Stimulated activated CD8-positive, alpha-beta memory T cell treated with anti-CD3 and anti-CD28 coated beads, Interleukin-12 subunit alpha, Interleukin-12 subunit beta, amount 100 ng/mL, for 4 hours (primary cell): ENCODE measurements at regions not wholly inside any gene's neighbourhood (a gene's known extent, or its start where the extent isn't known, plus 50 kb on each side); places are given as distances from the start of the nearest gene placed in this dataset.
"Not testable (repeated sequence)": the region's sequence is repeated elsewhere in the genome, so short reads cannot be mapped to it uniquely, and the experiment has no call there.

ENCODE experiments used
- DNase-seq: peaks from one replicate; pipeline ENCODE4 v3.0.0-alpha.2; 2020; ENCODE audit warnings: low read depth

DNA sequence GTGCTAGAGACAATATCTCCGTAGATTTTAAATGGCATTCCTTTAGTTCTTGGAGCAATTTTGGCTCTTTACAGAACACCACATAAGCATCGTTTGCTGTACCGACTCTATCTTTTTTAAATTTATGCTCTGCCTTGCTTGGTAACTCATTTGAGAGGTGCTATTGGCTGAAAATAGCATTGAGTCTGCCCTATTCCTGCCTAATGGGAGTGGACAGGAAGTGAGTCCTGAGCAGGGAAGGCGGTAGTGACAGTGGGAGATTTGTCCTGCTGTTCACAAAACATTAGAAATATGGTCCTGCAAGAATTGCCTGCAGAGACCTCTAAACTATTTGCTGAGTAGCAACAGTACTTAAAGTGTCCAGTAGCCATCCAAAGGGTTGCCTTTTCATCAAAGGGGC is 115.2 kb upstream of the IFNE start:
- no peak for DNase-seq

DNA sequence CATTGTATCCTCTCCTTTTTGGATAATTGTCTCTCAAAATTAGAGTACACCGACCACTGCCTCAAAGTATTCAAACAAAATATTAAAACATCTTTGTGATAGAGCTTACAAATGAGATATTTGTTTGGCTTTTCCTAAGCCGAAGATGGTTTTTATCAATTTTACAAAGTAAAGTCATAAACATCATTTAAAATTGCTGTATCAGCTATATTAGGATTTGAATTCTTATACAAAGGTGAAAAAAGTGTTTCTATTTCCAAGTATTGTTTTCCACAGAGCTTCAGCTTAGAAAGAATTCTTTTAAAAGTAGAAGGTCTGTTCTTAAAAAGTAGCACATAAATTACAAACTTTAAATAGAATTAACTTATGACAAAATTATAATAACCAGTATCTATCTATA is 116.6 kb upstream of the IFNE start:
- no peak for DNase-seq

DNA sequence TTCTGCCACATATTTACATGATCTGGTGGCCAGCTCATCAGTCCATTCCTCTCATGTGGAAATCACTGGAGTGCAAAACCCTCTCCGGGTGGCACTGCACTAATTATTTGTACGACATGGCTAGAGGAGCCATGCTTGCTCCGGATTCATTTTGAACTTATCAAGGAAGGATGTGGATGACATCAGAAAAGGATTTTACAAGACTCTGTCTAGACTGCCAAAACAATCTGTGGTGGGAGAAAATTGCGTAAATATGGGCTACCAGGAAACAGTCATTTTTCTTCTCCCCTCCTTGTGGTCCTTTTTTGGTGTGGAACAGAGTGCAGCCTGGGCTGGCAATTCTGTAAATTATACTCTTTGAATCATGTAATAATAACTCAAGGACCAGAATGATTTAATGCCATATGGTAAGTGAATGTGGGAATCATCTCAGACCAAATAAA is 123.4 kb upstream of the IFNE start:
- DNase-seq: no peak

DNA sequence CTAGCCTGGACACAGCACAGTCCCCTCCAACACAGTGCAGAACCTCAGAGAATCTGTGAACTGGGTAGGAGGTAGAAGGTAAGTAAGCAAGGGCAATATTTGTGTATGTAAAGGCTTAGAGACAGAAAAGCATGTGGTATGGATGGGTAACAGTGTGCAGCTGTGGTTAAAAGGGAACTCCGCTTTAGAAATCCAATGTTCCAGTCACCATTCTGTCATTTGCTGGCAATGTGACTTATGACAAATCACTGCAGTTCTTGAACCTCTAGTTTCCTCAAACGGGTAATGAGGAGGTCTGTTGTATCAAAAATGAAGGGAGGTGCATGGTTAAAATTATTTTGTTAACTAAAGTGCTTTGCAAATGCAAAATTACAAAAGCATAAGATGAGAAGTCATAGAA is 125.5 kb upstream of the IFNE start:
- DNase-seq: no peak

DNA sequence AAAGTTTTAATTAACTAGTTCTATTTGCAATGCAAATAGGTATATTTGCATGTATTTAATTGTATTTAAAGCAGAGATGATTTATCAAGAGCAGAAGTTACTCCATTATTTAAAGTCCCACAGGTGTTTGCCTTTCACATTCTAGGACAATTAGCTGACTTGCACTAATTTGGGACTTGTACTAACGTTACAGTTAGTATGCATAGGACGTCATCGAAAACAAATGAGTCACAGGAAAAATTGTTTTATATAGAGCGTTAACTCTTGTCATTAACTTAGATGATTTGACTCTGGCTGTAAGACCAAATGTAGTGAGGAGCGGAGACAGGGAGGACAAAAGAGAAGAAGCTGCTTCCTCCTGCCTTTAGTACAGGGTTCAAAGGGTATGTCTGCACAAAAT is 126.1 kb upstream of the IFNE start:
- DNase-seq: no peak

DNA sequence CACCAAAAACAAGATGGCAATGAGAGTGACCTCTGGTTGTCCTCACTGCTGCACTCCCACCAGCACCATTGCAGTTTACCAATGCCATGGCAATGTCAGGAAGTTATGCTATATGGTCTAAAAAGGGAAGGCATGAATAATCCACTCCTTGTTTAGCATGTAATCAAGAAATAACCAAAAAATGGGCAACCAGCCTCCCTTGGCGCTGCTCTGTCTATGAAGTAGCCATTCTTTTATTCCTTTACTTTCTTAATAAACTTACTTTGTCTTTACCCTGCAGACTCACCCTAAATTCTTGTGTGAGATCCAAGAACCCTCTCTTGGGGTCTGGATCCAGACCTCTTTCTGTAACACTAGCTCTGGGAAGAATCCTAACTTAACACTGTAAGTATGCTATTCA is 127.4 kb upstream of the IFNE start:
- DNase-seq: no peak

DNA sequence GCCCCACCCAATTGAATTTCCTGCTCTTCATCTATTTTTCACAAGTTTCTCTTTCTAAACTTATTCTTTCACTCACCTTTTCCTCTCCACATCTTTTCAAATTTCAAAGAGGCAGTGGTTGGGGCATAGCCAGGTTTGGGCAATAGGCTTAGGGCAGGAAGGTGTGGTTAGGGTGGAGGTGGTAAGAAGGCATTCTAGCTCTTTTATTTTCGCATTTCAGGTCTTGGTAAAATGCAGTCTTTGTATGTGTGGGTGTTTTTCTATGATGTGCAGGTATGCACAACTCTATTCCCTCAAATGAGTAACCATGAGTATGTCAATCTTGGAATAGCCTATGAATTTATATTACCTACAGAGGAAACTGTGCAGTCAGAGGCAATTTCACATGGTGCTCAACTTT is 129.8 kb upstream of the IFNE start:
- peak; percentile 7 for DNase-seq

DNA sequence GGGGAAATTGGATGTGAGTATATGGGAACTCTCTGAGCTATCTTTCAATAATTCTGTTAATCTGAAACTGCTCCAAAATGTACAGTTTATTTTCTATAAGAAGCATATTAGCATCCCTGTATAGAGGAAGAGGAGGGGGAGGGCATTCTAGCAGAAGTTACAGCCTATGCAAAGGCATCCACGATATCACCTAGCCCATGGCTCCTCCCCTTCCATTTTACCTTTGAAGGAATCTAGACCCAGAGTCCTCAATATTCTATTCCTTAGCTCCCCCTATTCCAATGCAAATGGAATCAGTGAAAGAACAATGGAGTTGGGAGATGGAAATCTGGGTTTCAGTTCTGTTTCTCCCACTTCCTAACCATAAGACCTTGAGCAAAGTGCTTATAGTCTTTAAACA is 132.9 kb upstream of the IFNE start:
- no peak for DNase-seq

DNA sequence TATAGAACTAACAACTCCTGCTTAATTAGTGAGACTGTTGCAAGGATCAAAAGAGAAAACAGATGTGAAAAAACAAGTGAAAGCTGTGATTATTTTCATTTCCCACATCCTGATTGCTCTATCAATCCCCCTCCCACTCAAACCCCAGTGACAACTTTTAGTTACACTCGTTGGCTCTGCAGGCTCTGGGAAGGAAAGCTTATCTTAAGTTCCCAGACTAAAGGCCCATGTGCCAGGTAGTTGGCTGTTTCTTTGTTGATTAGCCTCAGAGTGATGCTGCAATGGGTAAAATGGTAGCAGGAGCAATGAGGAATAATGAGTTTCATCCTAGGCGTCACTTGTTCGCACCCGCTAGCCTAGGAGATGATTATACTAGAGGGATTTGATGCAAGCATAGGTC is 133.3 kb upstream of the IFNE start:
- no peak for DNase-seq

DNA sequence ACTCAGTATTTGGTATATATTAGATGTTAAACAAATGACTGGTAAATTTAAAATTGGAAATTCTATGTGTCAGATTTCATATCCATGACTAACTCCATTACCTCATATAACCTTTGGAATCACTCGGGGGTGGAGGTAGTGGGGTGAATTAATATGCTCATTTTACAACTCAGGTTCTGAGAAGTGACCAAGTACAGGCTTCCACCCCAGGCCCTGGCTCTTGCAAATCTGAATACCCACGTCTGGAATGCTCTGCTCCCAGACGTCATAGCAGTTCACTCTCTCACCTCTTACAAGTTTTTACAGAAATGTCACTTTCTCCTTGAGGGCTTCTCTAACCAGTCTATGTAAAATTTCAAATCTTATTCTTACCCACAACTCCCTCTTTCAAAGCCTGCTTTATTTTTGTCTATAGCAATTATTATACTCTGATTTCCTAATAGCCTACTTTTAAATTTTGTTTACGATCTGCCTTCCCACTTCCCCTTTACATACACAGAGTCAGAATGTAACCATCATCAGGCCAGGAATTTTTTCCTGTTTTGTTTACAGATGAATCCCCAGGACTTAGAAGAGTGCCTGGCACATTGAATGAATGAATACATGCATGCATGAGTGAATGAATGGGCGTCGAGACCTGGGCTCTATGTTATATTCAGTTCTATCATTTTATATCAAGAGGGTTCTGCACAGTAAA is 134.1 kb upstream of the IFNE start:
- no peak for DNase-seq

DNA sequence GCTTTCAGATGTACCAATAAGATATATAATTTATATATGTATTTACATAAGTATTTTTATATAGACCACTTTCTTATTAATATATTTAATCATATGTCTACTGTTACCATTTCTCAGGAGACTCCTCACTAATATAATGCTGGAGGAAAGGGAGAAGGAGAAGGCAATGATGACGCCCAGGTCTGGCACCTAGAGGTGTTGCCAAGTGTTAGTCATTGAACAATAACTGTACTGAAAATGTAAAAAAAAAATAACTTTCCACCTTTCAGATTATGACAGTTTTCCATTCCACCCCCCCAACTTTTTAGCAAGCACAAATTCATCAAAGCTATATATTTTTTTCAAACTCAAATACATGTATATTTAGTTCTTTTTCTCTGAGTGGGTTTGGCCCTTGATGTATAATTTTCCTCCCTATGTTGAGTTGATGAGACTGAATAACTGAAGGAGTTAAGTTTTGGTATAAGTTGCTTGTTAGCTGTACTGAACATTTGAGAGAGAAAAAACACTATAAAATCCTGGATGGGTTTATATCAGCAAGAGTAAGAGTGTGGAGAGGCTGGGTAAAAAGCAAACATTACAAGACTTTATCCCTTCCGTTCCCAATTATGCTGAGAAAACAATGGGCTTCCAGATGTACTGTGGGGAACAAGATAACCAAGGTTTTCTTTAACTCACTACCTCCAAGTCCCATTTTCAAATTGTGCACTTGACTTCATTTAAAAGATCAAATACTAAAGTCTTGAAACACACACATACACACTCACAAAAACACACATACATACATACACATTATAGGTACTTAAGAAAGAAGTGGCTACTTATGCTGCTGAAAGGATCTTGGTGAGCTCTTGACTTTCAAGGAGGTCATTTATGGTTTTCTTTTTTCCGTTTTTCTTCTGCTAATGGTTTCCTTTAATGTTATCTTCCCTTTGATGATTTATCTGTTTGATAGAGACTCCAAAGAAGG is 142.8 kb upstream of the IFNE start:
- DNase-seq: no peak

DNA sequence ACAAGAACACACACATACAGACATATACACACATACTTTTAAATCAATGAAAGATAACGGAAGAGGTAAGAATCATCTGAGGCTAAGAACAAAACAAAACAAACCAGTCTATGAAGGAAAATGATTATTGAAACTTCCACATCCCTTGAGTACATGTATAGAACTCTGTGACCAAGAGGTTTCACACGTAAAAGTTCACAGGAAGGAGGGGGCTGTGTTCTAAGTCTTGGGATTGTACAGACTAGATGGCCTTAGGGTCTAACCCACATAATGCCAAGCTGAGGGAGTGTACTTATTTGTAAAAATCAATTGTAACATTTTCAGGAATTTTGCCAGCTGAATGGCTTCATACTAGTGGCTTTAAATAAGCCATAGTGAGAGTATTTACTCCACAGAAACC is 144.4 kb upstream of the IFNE start:
- no peak for DNase-seq

DNA sequence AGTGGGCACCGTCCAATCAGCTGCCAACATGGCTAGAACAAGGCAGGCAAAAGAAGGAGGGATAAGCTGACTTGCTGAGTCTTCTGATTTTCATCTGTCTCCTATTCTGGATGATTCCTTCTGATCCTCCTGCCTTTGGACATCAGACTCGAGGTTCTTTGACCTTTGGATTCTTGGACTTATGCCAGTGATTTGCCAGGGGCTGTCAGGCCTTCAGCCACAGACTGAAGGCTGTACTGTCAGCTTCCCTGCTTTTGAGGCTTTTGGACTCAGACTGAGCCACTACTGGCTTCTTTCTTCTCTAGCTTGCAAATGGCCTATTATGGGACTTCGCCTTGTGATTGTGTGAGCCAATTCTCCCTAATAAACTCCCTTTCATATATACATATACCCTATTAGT is 146.8 kb upstream of the IFNE start:
- not testable (repeated sequence) for DNase-seq

DNA sequence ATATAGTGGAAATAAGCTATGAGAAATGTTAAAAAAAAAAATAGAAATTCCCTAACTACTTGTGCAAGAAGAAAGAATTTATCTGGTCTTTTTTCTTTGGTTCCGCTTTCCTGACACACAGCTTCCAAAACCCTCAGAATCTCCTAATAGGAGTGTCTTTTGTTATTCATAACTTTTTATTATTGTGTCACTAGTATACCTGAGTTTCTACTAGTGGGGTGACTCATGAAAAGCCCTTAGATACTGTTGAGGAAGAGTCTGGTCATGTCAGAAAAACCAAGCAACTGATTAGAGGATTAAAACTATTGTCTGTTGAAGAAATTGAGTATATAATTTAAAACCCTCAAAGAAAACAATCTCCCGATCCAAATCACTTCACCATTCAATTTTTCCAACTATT is 152.8 kb upstream of the IFNE start:
- DNase-seq: no peak

DNA sequence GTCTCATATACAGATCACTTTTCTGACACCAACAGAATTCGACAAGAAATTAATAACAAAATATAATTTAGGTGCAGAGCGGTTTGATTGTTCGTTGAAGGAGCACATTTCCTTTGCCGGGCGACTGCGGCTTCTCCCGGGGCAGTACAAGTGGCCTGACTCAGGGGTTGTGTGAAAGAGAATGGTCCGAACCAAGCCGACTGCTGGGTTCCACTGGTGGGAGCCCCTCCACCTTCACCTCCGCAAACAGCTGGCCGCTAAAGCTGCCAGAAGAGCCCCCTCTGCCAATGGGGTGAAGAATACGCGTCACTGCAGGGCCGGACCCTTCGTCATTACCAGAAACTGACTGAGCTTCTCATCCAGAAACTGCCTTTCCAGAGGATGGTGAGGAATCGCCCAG is 156.0 kb upstream of the IFNE start:
- DNase-seq: no peak

DNA sequence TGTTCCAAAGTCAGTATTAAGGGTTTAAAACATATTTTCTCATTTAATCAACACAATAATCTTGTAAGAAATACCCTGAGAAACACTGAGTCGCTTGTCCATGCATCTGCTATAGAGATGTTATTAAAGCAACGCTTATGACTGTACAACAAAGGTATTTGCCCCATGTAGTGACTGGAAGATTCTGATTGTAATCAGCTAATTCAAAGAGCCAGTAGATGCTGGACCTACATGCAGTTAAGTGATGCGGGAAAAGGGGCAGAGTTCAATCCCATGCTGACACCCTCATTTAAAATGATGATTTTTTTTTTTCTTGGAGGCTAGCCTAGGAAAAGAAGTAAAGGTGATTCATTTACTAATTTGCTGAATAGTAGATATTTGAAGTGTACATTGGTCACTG is 149.3 kb upstream of the MTAP start:
- DNase-seq: no peak

DNA sequence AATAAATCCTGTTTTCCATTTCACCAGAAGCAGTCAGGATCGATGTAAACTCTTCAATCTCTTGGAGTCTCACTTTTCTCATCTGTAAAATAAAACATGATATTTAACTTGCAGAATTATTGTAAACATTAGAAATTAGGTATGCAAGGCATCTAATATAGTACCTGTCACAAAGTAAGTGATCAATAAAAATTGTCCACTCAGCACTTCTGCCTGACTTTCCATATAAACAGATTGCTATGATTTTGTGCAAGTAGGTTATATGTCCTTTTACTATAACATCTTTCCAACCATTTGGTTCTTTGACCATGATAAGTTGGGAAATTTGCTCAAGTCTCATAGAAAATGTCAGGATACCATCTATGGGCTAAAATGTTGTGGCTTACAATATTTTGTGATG is 148.8 kb upstream of the MTAP start:
- no peak for DNase-seq

DNA sequence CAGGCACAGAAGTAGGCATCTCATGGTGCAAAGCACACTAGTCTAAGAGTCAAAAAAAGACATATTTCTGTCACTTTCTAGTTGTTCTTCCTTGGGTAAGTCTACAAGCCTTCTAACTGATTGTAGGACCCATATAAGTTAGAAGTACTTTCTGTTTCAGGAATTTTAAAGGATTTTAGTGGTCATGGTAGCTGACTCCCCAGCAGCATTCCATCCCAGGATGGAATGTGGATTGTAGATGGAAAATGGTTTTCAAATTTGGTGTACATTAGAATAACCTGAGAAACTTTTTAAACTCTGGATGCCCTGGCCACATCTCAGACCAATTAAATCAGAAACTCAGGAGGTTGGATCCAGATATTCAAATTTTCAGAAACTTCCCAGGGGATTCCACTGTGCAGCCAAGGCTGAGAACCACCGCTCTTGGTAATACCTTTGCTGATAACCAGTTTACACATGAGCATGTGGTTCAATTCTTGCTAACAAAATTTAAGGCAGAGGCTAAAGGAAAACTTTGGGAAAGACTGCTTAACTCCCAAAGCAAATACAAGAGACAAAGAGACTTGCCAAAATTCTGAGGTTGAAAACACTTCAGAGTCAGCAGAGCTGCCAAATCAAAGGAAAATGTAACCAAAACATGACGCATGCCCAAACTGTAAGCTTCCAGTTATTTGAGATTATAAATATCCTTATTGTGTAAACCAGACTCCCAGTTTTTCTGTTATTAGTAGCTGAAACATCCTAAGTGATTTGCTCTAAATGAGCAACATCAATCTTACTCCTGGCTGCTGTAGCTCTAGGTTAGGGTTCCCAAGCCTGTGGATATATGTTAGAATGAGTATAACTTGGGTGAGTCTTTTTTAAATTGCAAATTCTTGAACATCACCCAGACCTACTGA is 145.4 kb upstream of the MTAP start:
- DNase-seq: no peak

DNA sequence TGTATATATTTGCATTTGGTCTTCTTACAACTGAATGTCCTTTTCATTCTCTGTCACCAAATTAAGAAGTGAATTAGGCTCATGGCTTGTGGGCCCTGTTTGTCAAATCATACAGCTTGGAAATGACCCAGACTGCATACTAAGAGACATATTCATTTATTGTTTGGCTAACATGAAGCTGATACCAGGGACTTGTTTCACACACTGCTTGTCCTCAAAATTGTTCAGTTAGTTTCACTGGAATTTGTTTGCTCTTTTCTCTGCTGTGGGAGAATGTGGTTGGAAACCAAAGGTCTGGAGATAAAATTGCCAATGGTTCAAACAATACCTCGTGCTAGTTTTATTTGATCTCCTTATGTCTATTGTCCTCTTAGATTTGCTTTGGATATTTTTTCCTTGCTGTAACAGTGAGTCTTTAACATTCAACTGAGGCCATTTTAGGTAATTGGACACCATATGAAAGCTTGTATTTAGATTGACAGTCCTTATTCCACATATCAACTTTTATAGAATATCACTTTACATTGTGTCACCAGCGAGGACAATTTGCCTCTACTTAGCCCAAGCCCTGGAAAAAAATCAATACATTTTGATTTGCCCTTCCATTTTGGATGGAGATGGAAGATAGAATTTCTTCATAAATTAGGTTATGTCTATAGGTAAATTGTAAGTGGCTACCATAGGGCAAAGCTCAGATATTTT is 144.3 kb upstream of the MTAP start:
- no peak for DNase-seq

DNA sequence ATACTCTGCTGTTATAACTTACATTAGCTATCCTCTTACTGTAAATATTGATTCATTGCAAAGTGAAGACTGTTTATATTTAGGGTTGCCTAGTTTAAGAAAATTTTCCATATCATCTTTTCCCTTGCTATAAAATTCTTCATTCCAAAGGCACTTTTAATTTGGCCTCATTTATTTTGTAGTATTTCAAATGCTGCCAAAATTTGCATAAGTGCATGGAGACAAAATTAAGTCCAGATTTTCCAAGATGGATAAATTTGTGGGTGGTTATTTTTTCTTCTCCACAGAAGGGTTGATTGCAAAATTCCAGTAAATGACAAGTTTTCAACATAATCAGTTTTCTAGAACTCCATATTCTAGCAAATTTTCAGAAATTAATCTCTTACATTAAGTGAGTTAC is 141.5 kb upstream of the MTAP start:
- no peak for DNase-seq

DNA sequence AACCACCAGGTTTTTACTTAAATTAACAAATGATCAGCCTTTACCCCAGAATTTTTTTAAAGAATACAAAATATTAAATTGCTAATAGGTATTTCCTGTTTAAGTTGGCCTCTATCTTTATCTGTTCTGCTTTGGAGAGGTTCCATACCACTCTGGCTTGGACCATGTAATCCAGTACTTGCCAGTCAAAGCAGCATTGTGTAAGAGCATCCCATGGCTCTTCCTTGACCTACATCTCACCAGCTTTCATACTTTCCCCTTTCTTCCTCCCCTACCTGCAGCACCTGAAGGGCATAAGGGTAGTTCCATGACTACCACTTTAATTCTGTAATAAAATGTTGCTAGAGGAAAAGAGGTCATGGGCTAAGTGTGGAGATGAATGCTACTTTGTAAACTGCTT is 140.8 kb upstream of the MTAP start:
- no peak for DNase-seq

DNA sequence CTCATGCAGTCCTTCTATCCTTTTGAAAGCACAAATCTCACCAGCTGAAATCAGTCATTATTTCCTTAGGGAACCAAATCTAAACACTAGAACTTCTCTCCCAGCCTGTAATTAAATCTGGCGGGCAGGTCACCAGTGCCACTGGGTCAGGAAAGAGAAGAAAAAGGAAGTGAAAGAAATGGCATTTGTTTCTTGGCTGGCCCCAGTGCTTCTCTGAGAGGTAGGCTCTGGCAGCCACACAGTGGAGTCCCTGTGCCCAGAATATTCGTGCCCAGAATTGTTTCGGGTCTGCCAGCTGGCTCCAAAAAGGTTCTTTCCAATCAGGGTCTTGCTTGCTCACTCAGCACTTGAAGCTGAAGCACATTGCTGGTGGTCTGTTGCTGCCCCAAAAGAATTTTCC is 133.9 kb upstream of the MTAP start:
- no peak for DNase-seq
